K562 (cell line): ENCODE measurements at regions not wholly inside any gene's neighbourhood (a gene's known extent, or its start where the extent isn't known, plus 50 kb on each side); places are given as distances from the start of the nearest gene placed in this dataset.

Experiments used
- ATAC-seq: fragments of 200-7000 bp; cut with Tn5 transposase; 3 replicates; pipeline ENCODE4 v1.9.1; 2020; ENCODE audit warnings: moderate library complexity
- BruUV-seq: library from RNA; stranded (reverse); fragments of 400-500 nt; replicated peaks from 2 replicates; lab custom pipeline; 2021; lab: Mats Ljungman, UMichigan
- CTCF ChIA-PET: fragments of 300-600 bp; formaldehyde crosslinking; extraction: SDS; loops from one replicate; lab custom pipeline; 2021; ENCODE audit warnings: low intra/inter-chr PET ratio; lab: Yijun Ruan, JAX
- POLR2A ChIA-PET: fragments of 300-600, 350-650 bp; sonication (Branson Sonifier 250); formaldehyde crosslinking; extraction: SDS; loops from one replicate; lab custom pipeline; 2021; ENCODE audit warnings: antibody characterized with exemption, inconsistent platforms; lab: Yijun Ruan, JAX
- DNase-seq, 4 experiments: peaks; one replicate each; pipeline versions ENCODE4 v3.0.0 to v3.0.0-alpha.2; 2011 to 2018; ENCODE audit warnings: low spot score in 3 of 4, mixed read lengths in 3 of 4; ENCODE audit errors: extremely low read depth in 1 of 4
- FAIRE-seq: peaks from 2 replicates; lab custom pipeline; 2011; peaks lifted over from hg19 to GRCh38; lab: Jason Lieb, UNC
- H2AFZ ChIP-seq: 2 replicates; pipeline ENCODE4 v1.6.0; 2011; ENCODE audit warnings: low read depth, low read length, control low read depth, inconsistent platforms
- H3K27ac ChIP-seq: fragments of 200-600 bp; 3 replicates; pipeline ENCODE4 v1.8.0; 2011; ENCODE audit warnings: low read depth, mild to moderate bottlenecking, control low read depth, inconsistent platforms, low read length, moderate library complexity, mixed read lengths; ENCODE audit errors: extremely low read depth
- H3K27me3 ChIP-seq, 2 experiments: fragments of 300-600 bp in 1 of 2; 2 replicates in 1 of 2; 3 replicates in 1 of 2; pipeline versions ENCODE4 v1.6.0 to v1.8.0; 2011; ENCODE audit warnings: inconsistent platforms in 2 of 2, low read length in 2 of 2, mild to moderate bottlenecking in 1 of 2, mixed read lengths in 1 of 2, moderate library complexity in 1 of 2; ENCODE audit not compliant: control insufficient read depth in 2 of 2, insufficient read depth in 2 of 2
- H3K36me3 ChIP-seq: fragments of 300-600 bp; 3 replicates; pipeline ENCODE4 v1.8.0; 2011; ENCODE audit warnings: mild to moderate bottlenecking, low read length, inconsistent platforms; ENCODE audit not compliant: control insufficient read depth, insufficient read depth
- H3K4me1 ChIP-seq, 2 experiments: fragments of 200-600 bp in 1 of 2; replicated peaks in 1 of 2; 2 replicates in 1 of 2; 3 replicates in 1 of 2; pipeline versions ENCODE4 v1.5.1 to v1.8.0; 2011; ENCODE audit warnings: inconsistent platforms in 2 of 2, low read length in 2 of 2, mild to moderate bottlenecking in 1 of 2, mixed read lengths in 1 of 2, moderate library complexity in 1 of 2; ENCODE audit not compliant: control insufficient read depth in 2 of 2, insufficient read depth in 2 of 2
- H3K4me2 ChIP-seq: 2 replicates; pipeline ENCODE4 v1.6.1; 2011; ENCODE audit warnings: low read length, control low read depth, inconsistent platforms, mixed read lengths; ENCODE audit not compliant: insufficient read depth
- H3K4me3 ChIP-seq: fragments of 200-600 bp; sonication (generic), shearing (Covaris generic); 2 replicates; pipeline ENCODE4 v1.5.1; 2016; ENCODE audit warnings: control low read depth, inconsistent platforms
- H3K79me2 ChIP-seq: fragments of 200-600 bp; 3 replicates; pipeline ENCODE4 v1.8.0; 2011; ENCODE audit warnings: low read length, inconsistent platforms; ENCODE audit not compliant: control insufficient read depth, insufficient read depth
- H3K9ac ChIP-seq, 2 experiments: 2 replicates each; pipeline versions ENCODE4 v1.6.0 to v1.6.1; 2011; ENCODE audit warnings: low read depth in 2 of 2, low read length in 2 of 2, control low read depth in 1 of 2, inconsistent platforms in 1 of 2, mild to moderate bottlenecking in 1 of 2, mixed read lengths in 1 of 2; ENCODE audit not compliant: insufficient read depth in 1 of 2
- H3K9me1 ChIP-seq: one replicate; pipeline ENCODE4 v1.6.0; 2011; ENCODE audit warnings: inconsistent platforms, mild to moderate bottlenecking, low read length, moderate library complexity; ENCODE audit not compliant: control insufficient read depth, insufficient read depth
- H3K9me3 ChIP-seq: replicated peaks from 2 replicates; pipeline ENCODE4 v1.5.1; 2011; ENCODE audit warnings: low read depth, low read length, inconsistent platforms; ENCODE audit not compliant: control insufficient read depth, insufficient read depth
- H4K20me1 ChIP-seq: replicated peaks from 2 replicates; pipeline ENCODE4 v1.6.1; 2011; ENCODE audit warnings: low read length, inconsistent platforms, mixed read lengths; ENCODE audit not compliant: control insufficient read depth, insufficient read depth
- BMI1 ChIP-seq: fragments of 150-350 bp; IDR thresholded peaks from 2 replicates; pipeline ENCODE4 v1.6.1; 2014; ENCODE audit warnings: low read length
- DNMT1 ChIP-seq: fragments of 450-650 bp; IDR thresholded peaks from 2 replicates; pipeline ENCODE4 v1.6.1; 2016; ENCODE audit warnings: antibody characterized with exemption, mild to moderate bottlenecking
- EP300 ChIP-seq: IDR thresholded peaks from 2 replicates; pipeline ENCODE4 v1.6.1; 2012; ENCODE audit warnings: low read length, improper control_type of control experiment
- ESRRA ChIP-seq: fragments of 450-650 bp; IDR thresholded peaks from 2 replicates; pipeline ENCODE4 v1.6.1; 2014; ENCODE audit warnings: low read depth, mild to moderate bottlenecking, moderate library complexity, borderline replicate concordance
- HMBOX1 ChIP-seq: sonication (generic); IDR thresholded peaks from 2 replicates; pipeline ENCODE4 v1.6.1; 2016
- HMG20B ChIP-seq: fragments of 250-450 bp; sonication (Bioruptor Pico); IDR thresholded peaks from 2 replicates; pipeline ENCODE4 v1.5.0; 2021; ENCODE audit warnings: mild to moderate bottlenecking
- MED1 ChIP-seq: sonication (generic); formaldehyde crosslinking; IDR thresholded peaks from 2 replicates; pipeline ENCODE4 v1.8.1; 2023; ENCODE audit warnings: missing genetic modification reagents, borderline replicate concordance
- NR2C2 ChIP-seq, 2 experiments: fragments of 200-800 bp in 1 of 2; sonication (Bioruptor generic) in 1 of 2; sonication (generic) in 1 of 2; formaldehyde crosslinking in 1 of 2; IDR thresholded peaks; 2 replicates each; pipeline versions ENCODE4 v1.6.1 to v1.8.0; 2016 to 2022; ENCODE audit warnings: mild to moderate bottlenecking in 1 of 2, missing compliant biosample characterization in 1 of 2, missing genetic modification characterization in 1 of 2, missing genetic modification reagents in 1 of 2
- POLR2A ChIP-seq: fragments of 450-650 bp; conservative IDR thresholded peaks from 2 replicates; pipeline ENCODE4 v1.6.1; 2016
- PTBP1 ChIP-seq: fragments of 200-400 bp; formaldehyde crosslinking; IDR thresholded peaks from 2 replicates; pipeline ENCODE4 v1.6.1; 2017; ENCODE audit warnings: low read depth, low read length
- RBM34 ChIP-seq: fragments of 200-400 bp; formaldehyde crosslinking; IDR thresholded peaks from 2 replicates; pipeline ENCODE4 v1.6.1; 2018; ENCODE audit warnings: low read length, borderline replicate concordance; ENCODE audit not compliant: insufficient read depth
- SLC30A9 ChIP-seq: fragments of 250-450 bp; sonication (Bioruptor Pico); IDR thresholded peaks from 2 replicates; pipeline ENCODE4 v1.8.0; 2022; ENCODE audit warnings: mild to moderate bottlenecking, moderate library complexity
- STAT6 ChIP-seq: sonication (generic); formaldehyde crosslinking; IDR thresholded peaks from 2 replicates; pipeline ENCODE4 v1.8.1; 2023; ENCODE audit warnings: mild to moderate bottlenecking, missing genetic modification reagents
- ZC3H4 ChIP-seq: sonication (generic); formaldehyde crosslinking; IDR thresholded peaks from 2 replicates; pipeline ENCODE4 v1.9.0; 2021; ENCODE audit warnings: missing genetic modification reagents, borderline replicate concordance
- ZHX1 ChIP-seq: fragments of 150-350 bp; conservative IDR thresholded peaks from 2 replicates; pipeline ENCODE4 v1.6.1; 2014; ENCODE audit warnings: low read length
- ZNF224 ChIP-seq: sonication (generic); formaldehyde crosslinking; IDR thresholded peaks from 2 replicates; pipeline ENCODE4 v1.8.0; 2022; ENCODE audit warnings: mild to moderate bottlenecking, missing genetic modification reagents
- WGBS: fragments of 100-300 bp; shearing (Covaris generic); methylation state at CpG from one replicate; pipeline ENCODE4 v1.1.6; 2016; ENCODE audit warnings: low coverage, mixed read lengths; ENCODE audit not compliant: insufficient coverage; ENCODE audit errors: missing lambda C conversion rate; 5-methylcytosine and 5-hydroxymethylcytosine counted together
- in situ Hi-C: fragments of 300-500 bp; cut with MboI; formaldehyde crosslinking; loops from 4 replicates; pipeline ENCODE4 v1.15.0; 2018; ENCODE audit warnings: inconsistent platforms, mixed read lengths
- intact Hi-C: fragments of 100-400 bp; cut with micrococcal nuclease; formaldehyde crosslinking; loops from 2 replicates; pipeline ENCODE4 v1.14.2; 2022

- no peak overlapping the region for H3K9ac ChIP-seq
- in situ Hi-C loops = no loop called here
- CTCF ChIA-PET = no interaction called here
- H3K27me3 ChIP-seq = no peaks in the 10 kb centered on the region
- no peaks in the 10 kb centered on the region for H3K4me1 ChIP-seq
- intact Hi-C loops = no loop called here
- H3K79me2 ChIP-seq = no peaks in the 10 kb centered on the region
- no peaks in the 10 kb centered on the region for H3K9me1 ChIP-seq
- H3K27ac ChIP-seq = no peak overlapping the region
- FAIRE-seq = no peak
- WGBS = 0% methylated on average over 2 of the region's 2 CpGs
- no peaks in the 10 kb centered on the region for H3K36me3 ChIP-seq
- H3K4me3 ChIP-seq = no peak overlapping the region
- no peaks in the 10 kb centered on the region for H3K9me3 ChIP-seq
- TF ChIP-seq MED1 (CRISPR knock-in tag) = no peak
- TF ChIP-seq EP300 = no peak
- no peak for TF ChIP-seq NR2C2 (CRISPR knock-in tag; IDR thresholded peaks at IDR 0.05)
- no peak for TF ChIP-seq NR2C2 (tag; IDR thresholded peaks at IDR 0.05)
- TF ChIP-seq ZNF224 = no peak
- no peak for TF ChIP-seq HMG20B (CRISPR knock-in tag)
- TF ChIP-seq ZHX1 = no peak
- no peak for TF ChIP-seq POLR2A
- TF ChIP-seq SLC30A9 (CRISPR knock-in tag) = no peak
- no peak for TF ChIP-seq PTBP1
- TF ChIP-seq HMBOX1 = no peak
- no peak for TF ChIP-seq BMI1
- TF ChIP-seq ZC3H4 (CRISPR knock-in tag) = no peak
- no peak for TF ChIP-seq RBM34
- no peak for TF ChIP-seq ESRRA
- TF ChIP-seq STAT6 (CRISPR knock-in tag) = no peak
- TF ChIP-seq DNMT1 = no peak
- ATAC-seq = no peak
- H2AFZ ChIP-seq = no peak overlapping the region
- no peaks in the 10 kb centered on the region for H4K20me1 ChIP-seq
- no peak for DNase-seq
- POLR2A ChIA-PET = no interaction called here
- H3K4me2 ChIP-seq = no peak overlapping the region
- no TSS peak for BruUV-seq
Measured at GRCh38 chr14:42013559-42013958, 406.9 kb downstream of the LRFN5 start.
